ENCODE measurements at regions not wholly inside any gene's neighbourhood (a gene's known extent, or its start where the extent isn't known, plus 50 kb on each side); places are given as distances from the start of the nearest gene placed in this dataset.

GRCh38 chr1:70685300-70686286, 274.5 kb downstream of the CTH start:
- no peaks in the 10 kb centered on the region for H3K36me3 ChIP-seq (ENCODE audit: control insufficient read depth, insufficient read depth, low read length)
- ChIA-PET CTCF (ENCODE audit: low intra/inter-chr PET ratio) (interaction anchor here (0.7 to 0.9 kb wide), 2 partner anchors 365 to 375 kb away, joined by 3 read pairs; no protein-coding TSS in a partner anchor), POLR2A (interaction anchor here (0.6 to 1.5 kb wide), 3 partner anchors 10 to 15 kb away, joined by 3 to 6 read pairs (median 4); no protein-coding TSS in a partner anchor)
- peaks cover 3 to 5% of the 10 kb centered on the region in 2 experiments; a peak in 2 of 5 replicates for H3K4me1 ChIP-seq (replicated peaks in 1 of 2; ENCODE audit: control insufficient read depth in 2 of 2, insufficient read depth in 2 of 2, low read length in 2 of 2)
- no peaks in the 10 kb centered on the region for H3K27me3 ChIP-seq (ENCODE audit: control insufficient read depth in 2 of 2, insufficient read depth in 2 of 2, low read length in 2 of 2)
- in situ Hi-C loops (cut with MboI) (no loop called here), intact Hi-C loops (cut with micrococcal nuclease) (loop anchor here (1.0 to 10.0 kb wide), 4 partner anchors 158 to 365 kb away; no protein-coding TSS in a partner anchor)
- peak overlapping the region; percentile 88 for H2AFZ ChIP-seq (ENCODE audit: low read depth, low read length)
- 0 out of 4 replicates have a peak overlapping the region, but pooled peaks of 1 of the 2 experiments have one; percentile 20 for H3K9ac ChIP-seq (ENCODE audit: insufficient read depth in 1 of 2, low read depth in 2 of 2, low read length in 2 of 2)
- BruUV-seq (replicated peaks) = no TSS peak
- H3K27ac ChIP-seq (ENCODE audit: extremely low read depth, low read depth, low read length) = no peak overlapping the region
- H3K9me3 ChIP-seq (replicated peaks; ENCODE audit: control insufficient read depth, insufficient read depth, low read depth, low read length) = no peaks in the 10 kb centered on the region
- ATAC-seq = peak; percentile 96
- FAIRE-seq = peak; percentile 83
- no peak overlapping the region for H3K4me2 ChIP-seq (ENCODE audit: insufficient read depth, low read length)
- no peaks in the 10 kb centered on the region for H3K9me1 ChIP-seq (ENCODE audit: control insufficient read depth, insufficient read depth, low read length)
- 58% methylated on average over 12 of the region's 13 CpGs for WGBS (ENCODE audit: insufficient coverage, low coverage, missing lambda C conversion rate)
- H3K4me3 ChIP-seq = no peak overlapping the region
- no peaks in the 10 kb centered on the region for H3K79me2 ChIP-seq (ENCODE audit: control insufficient read depth, insufficient read depth, low read length)
- H4K20me1 ChIP-seq (replicated peaks; ENCODE audit: control insufficient read depth, insufficient read depth, low read length) = no peaks in the 10 kb centered on the region
- peak; percentile 60 to 83 (median 68) for DNase-seq (ENCODE audit: extremely low read depth in 1 of 4, low spot score in 3 of 4)
- TF ChIP-seq PHF21A (IDR thresholded peaks at IDR 0.05; ENCODE audit: borderline replicate concordance, low read depth) (no peak), ZNF592 (IDR thresholded peaks at IDR 0.05) (peak; percentile 60; the same call in 1 of the 2 replicates), ZBTB11 (CRISPR knock-in tag; IDR thresholded peaks at IDR 0.05) (no peak), ZNF184 (CRISPR knock-in tag; IDR thresholded peaks at IDR 0.05) (no peak), TOE1 (IDR thresholded peaks at IDR 0.05; ENCODE audit: borderline replicate concordance) (0 out of 2 replicates have a peak, but pooled peaks have one; percentile 27), TOE1 (CRISPR knock-in tag; IDR thresholded peaks at IDR 0.05; ENCODE audit: borderline replicate concordance, low read depth) (no peak), ZNF507 (tag; conservative IDR thresholded peaks at IDR 0.05) (no peak), JUND (IDR thresholded peaks at IDR 0.05; ENCODE audit: borderline replicate concordance, low read depth, low read length) (peak; percentile 60; the same call in 1 of the 2 replicates), JUND (tag; IDR thresholded peaks at IDR 0.05; ENCODE audit: borderline replicate concordance, low read depth, low read length) (peak; percentile 61; the same call in 1 of the 3 replicates), ETV5 (CRISPR knock-in tag; IDR thresholded peaks at IDR 0.05; ENCODE audit: low read depth) (no peak), ZNF316 (IDR thresholded peaks at IDR 0.05) (peak; percentile 25; the same call in 1 of the 2 replicates), SMC3 (conservative IDR thresholded peaks at IDR 0.05; ENCODE audit: insufficient read depth, low read depth, low read length) (peak; percentile 66; the same call in 1 of the 2 replicates)

All from K562 (cell line).